Breast epithelium (tissue), 3 donors: ENCODE measurements at regions not wholly inside any gene's neighbourhood (a gene's known extent, or its start where the extent isn't known, plus 50 kb on each side); places are given as distances from the start of the nearest gene placed in this dataset.

Experiments used
- CTCF ChIP-seq, 3 donors: fragments of 450-650 bp; IDR thresholded peaks; one replicate each; pipeline ENCODE4 v1.5.1; 2016 to 2017; ENCODE audit warnings: antibody characterized with exemption in 3 of 3, mild to moderate bottlenecking in 3 of 3, moderate library complexity in 3 of 3
- POLR2A ChIP-seq: fragments of 450-650 bp; IDR thresholded peaks from one replicate; pipeline ENCODE4 v1.6.1; 2016; ENCODE audit warnings: antibody characterized with exemption, mild to moderate bottlenecking, moderate library complexity
- POLR2AphosphoS5 ChIP-seq, 3 donors: sonication (generic); formaldehyde crosslinking; IDR thresholded peaks; one replicate each; pipeline ENCODE4 v1.6.1; 2017; ENCODE audit warnings: antibody characterized with exemption in 3 of 3

GRCh38 chrX:127057891-127058619, 238.5 kb downstream of the PRR32 start:
- TF ChIP-seq POLR2A (no peak), POLR2AphosphoS5 (IDR thresholded peaks at IDR 0.05) (no peak), CTCF (IDR thresholded peaks at IDR 0.05) (no peak)
